ENCODE measurements at regions not wholly inside any gene's neighbourhood (a gene's known extent, or its start where the extent isn't known, plus 50 kb on each side); places are given as distances from the start of the nearest gene placed in this dataset.

DNA sequence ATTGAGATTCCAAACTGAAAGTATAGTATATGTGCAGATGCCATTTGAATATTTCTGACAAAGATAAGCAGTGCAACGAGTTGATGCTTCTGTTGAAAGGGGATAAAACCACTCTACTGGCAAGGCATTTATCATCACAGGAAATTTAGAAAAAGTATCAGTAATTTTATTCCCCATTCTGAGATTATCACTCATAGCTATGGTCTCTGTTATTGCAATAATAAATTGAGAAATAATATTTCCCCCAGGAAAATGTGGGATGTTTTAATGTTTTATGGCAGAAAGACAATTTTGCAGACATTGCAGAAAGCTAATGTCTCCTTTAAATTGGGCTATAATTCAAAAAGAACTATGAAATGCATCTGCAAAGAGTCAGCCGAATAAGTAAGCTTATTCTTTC is 1612.7 kb upstream of the ACO1 start:
- no peaks in the 10 kb centered on the region for H3K4me1 ChIP-seq (ENCODE audit: insufficient read depth, low read length)
- H3K4me3 ChIP-seq (ENCODE audit: low read length), result no peak overlapping the region

DNA sequence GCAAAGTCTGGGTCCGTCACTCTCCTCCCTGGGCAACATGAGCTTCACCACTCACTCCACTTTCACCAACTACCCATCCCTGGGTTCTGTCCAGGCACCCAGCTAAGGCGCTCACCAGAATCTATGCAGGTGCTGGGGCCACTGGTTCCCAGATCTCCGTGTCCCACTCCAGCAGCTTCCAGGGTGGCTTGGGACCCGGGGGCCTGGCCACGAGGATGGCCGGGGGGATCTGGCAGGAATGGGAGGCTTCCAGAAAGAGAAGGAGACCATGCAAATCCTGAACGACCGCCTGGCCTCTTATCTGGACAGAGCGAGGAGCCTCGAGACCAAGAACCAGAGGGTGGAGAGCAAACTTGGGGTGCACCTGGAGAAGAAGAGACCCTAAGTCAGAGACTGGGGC is 1611.0 kb upstream of the ACO1 start:
- H3K9me3 ChIP-seq (ENCODE audit: low read depth, low read length), result no peaks in the 10 kb centered on the region
- H3K4me1 ChIP-seq (ENCODE audit: insufficient read depth, low read length), result no peaks in the 10 kb centered on the region
- H3K4me3 ChIP-seq (ENCODE audit: low read length), result no peak overlapping the region
- no peaks in the 10 kb centered on the region for H3K27me3 ChIP-seq (ENCODE audit: insufficient read depth, low read length)

More for the DNA sequence above, 1612.7 kb upstream of the ACO1 start:
- Histone ChIP-seq H3K27me3 (ENCODE audit: insufficient read depth, low read length) (no peaks in the 10 kb centered on the region), H3K9me3 (ENCODE audit: low read depth, low read length) (no peaks in the 10 kb centered on the region)

DNA sequence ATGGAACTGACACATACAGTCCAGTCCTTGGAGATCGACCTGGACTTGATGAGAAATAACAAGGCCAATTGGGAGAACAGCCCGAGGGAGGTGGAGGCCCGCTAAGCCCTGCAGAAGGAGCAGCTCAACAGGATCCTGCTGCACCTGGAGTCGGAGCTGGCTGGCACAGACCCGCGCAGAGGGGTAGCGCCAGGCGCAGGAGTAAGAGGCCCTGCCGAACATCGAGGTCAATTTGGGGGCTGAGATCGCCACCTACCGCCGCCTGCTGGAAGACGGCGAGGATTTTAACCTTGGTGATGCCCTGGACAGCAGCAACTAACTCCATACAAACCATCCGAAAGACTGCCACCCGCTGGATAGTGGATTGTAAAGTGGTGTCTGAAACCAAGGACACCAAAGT is 1610.1 kb upstream of the ACO1 start:
- Histone ChIP-seq H3K27me3 (ENCODE audit: insufficient read depth, low read length) (no peaks in the 10 kb centered on the region), H3K4me3 (ENCODE audit: low read length) (no peak overlapping the region), H3K9me3 (ENCODE audit: low read depth, low read length) (no peaks in the 10 kb centered on the region), H3K4me1 (ENCODE audit: insufficient read depth, low read length) (no peaks in the 10 kb centered on the region)

DNA sequence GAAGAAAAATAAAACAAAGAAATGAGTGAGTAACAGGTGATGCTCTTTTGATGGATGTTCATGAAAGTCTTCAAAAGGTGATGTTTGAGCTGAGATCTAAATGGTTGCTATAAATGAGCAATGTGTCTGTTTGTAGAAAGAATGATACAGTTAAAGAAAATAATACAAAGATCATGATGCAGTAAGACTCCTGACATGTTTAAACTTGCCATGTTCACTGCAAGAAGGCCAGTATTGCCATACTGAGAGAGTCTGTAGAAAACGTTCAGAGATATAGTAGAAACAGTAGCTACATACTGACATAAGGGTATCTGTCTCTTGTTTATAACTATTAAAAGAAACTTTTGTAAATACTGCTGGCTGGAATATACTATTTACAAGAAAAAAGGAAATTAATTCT is 1609.2 kb upstream of the ACO1 start:
- Histone ChIP-seq H3K27me3 (ENCODE audit: insufficient read depth, low read length) (no peaks in the 10 kb centered on the region), H3K4me3 (ENCODE audit: low read length) (no peak overlapping the region), H3K4me1 (ENCODE audit: insufficient read depth, low read length) (no peaks in the 10 kb centered on the region), H3K9me3 (ENCODE audit: low read depth, low read length) (no peaks in the 10 kb centered on the region)

DNA sequence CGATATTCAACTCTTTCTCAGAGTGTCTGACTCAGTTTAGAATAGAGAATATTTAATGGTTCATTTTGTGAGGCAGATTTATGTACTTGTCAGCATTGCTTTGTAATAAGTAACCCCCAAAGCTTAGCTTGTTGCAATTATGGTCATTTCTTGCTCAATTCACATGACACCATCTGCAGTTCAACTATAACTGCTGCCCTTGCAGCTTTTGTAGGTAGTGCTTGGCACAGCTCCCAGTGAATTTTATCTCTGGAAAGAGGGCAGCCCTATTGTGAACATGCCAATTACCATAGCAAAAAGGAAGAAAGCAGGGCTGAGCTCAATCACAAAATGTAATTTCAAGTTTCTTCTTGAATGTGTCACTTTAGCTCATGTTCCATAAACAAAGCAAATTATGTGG is 1587.7 kb upstream of the ACO1 start:
- Histone ChIP-seq H3K4me3 (ENCODE audit: low read length) (no peak overlapping the region), H3K4me1 (ENCODE audit: insufficient read depth, low read length) (no peaks in the 10 kb centered on the region), H3K27me3 (ENCODE audit: insufficient read depth, low read length) (no peaks in the 10 kb centered on the region), H3K9me3 (ENCODE audit: low read depth, low read length) (no peaks in the 10 kb centered on the region)

DNA sequence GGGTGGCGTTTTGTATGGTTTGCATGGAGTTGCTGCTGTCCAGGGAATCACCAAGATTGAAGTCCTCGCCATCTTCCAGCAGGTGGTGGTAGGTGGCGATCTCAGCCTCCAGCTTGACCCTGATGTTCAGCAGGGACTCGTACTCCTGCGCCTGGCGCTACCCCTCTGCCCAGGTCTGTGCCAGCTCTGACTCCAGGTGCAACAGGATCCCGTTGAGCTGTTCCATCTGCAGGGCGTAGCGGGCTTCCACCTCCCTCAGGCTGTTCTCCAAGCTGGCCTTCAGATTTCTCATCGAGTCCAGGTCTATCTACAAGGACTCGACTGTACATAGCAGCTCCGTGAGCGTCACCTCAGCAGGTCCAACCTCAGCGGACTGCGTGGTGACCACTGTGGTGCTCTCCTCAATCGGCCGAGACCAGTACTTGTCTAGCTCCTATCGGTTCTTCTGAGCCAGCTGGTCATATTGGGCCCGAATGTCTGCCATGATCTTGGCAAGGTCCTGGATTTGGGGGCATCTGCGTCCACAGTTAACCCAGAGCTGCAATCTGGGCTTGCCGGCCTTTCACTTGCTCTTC is 1584.8 kb upstream of the ACO1 start:
- Histone ChIP-seq H3K9me3 (ENCODE audit: low read depth, low read length) (no peaks in the 10 kb centered on the region), H3K4me1 (ENCODE audit: insufficient read depth, low read length) (no peaks in the 10 kb centered on the region), H3K27me3 (ENCODE audit: insufficient read depth, low read length) (no peaks in the 10 kb centered on the region), H3K4me3 (ENCODE audit: low read length) (no peak overlapping the region)

DNA sequence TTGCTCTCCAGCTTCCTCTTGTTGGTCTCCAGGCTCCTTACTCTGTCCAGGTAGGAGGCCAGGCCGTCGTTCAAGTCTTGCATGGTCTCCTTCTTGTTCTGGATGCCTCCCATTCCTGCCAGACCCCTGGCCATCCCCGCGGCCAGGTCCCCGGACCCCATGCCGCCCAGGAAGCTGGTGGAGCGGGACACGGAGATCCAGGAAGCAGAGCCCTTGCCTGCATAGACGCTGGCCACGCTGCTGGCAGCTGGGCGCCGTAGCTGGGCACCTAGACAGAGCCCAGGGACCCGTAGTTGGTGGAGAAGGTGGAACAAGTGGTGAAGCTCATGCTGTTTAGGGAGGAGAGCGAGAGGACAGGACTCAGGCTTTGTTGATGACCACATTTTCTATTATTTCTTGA is 1584.0 kb upstream of the ACO1 start:
- Histone ChIP-seq H3K4me3 (ENCODE audit: low read length) (no peak overlapping the region), H3K9me3 (ENCODE audit: low read depth, low read length) (no peaks in the 10 kb centered on the region), H3K27me3 (ENCODE audit: insufficient read depth, low read length) (no peaks in the 10 kb centered on the region), H3K4me1 (ENCODE audit: insufficient read depth, low read length) (no peaks in the 10 kb centered on the region)

DNA sequence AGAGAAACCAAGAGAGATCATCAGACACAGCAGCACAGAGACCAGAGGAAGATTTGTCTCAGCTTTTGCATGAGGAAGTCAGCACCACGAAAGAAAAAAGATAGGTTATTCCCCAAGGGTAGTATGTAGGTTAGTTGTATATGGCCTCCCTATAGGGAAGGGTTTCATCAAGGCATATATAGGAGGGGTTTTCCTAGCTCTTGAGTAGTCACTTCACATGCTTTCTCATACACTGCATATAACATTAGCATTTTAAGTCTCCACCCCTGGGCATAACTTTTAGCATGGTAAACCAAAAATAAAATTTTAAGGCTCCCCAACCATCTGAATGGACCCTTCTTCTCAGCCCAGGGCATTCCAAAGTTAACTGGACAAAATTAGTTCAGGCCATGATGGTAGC is 1571.6 kb upstream of the ACO1 start:
- Histone ChIP-seq H3K4me3 (ENCODE audit: low read length) (no peak overlapping the region), H3K27me3 (ENCODE audit: insufficient read depth, low read length) (no peaks in the 10 kb centered on the region), H3K9me3 (ENCODE audit: low read depth, low read length) (no peaks in the 10 kb centered on the region), H3K4me1 (ENCODE audit: insufficient read depth, low read length) (no peaks in the 10 kb centered on the region)

DNA sequence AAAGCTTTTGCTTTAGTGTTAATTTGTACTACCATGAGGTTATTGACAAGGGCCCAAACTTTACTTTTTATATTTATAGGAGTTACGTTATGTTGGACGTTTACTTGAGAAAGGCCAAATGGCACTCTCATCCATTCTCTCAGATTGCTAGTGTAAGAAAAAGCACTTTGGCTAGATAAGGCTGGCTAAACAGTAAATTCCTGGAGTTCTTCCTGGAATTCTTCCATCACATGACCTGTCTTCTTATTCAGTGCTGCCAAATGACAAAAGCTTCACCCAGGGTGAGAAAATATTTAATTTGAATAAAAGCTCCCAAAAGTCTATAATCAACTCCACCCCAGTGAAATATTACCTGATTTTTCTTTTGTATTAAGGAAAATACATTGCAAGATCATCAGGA is 1568.9 kb upstream of the ACO1 start:
- Histone ChIP-seq H3K9me3 (ENCODE audit: low read depth, low read length) (no peaks in the 10 kb centered on the region), H3K4me1 (ENCODE audit: insufficient read depth, low read length) (no peaks in the 10 kb centered on the region), H3K27me3 (ENCODE audit: insufficient read depth, low read length) (no peaks in the 10 kb centered on the region), H3K4me3 (ENCODE audit: low read length) (no peak overlapping the region)

DNA sequence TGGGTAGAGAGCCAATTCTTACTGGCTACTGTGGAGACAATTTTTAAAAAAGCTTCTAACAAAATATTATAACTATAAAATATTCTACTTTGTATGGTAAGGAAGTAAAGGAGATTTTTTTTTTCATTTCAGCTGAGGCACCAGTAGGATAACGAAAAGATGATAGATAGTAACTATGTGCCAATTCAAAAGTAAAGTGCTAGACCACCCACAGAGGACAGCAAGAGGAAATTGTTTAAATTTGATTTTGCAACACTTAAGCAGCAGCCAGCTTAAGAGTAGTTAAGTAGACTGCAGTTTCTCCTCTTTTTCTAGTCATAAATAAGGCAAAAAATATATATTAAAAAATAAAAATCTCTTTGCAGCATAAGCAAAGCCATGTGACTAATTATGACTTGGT is 1539.3 kb upstream of the ACO1 start:
- Histone ChIP-seq H3K4me1 (ENCODE audit: insufficient read depth, low read length) (no peaks in the 10 kb centered on the region), H3K4me3 (ENCODE audit: low read length) (no peak overlapping the region), H3K9me3 (ENCODE audit: low read depth, low read length) (no peaks in the 10 kb centered on the region), H3K27me3 (ENCODE audit: insufficient read depth, low read length) (no peaks in the 10 kb centered on the region)

DNA sequence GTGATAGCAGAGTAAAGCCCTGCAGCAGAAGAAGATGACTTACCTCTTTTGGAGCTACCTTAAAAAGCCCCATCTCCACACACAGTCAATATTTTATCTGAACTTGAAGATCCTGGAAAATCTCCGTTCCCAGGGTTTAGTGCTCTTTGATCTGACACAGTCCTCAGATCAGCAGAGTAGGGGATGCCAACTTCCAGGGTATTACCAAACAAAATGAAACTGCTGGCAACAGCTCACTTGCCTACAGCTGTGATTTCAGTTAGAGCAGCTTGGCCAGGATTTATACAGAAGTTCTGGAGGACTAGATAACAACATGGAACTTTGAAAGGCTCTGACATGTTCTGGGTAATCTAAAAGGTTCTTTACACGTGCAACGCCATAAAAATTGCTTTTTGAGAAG is 1537.8 kb upstream of the ACO1 start:
- no peaks in the 10 kb centered on the region for H3K27me3 ChIP-seq (ENCODE audit: insufficient read depth, low read length)
- no peaks in the 10 kb centered on the region for H3K9me3 ChIP-seq (ENCODE audit: low read depth, low read length)
- H3K4me1 ChIP-seq (ENCODE audit: insufficient read depth, low read length), result no peaks in the 10 kb centered on the region
- H3K4me3 ChIP-seq (ENCODE audit: low read length), result no peak overlapping the region

DNA sequence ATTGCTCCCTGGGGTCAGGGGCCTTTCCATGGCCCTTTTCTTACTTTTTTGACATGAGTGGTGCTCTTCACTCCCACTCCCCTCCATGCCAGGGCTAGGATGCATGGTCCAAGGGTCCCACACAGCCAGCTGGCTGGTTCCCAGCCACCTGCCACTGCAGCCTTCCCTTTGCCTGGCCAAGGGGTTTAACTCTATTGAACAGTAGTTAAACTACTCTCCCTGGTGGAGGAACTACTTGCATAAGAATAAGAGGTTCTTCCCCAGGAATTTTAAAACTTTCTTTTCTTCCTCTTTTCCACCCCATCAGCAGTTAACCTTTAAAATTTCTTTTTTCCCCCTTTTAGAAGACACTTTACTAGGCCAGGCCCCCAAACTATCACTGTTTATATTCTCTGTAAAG is 1532.8 kb upstream of the ACO1 start:
- H3K27me3 ChIP-seq (ENCODE audit: insufficient read depth, low read length), result no peaks in the 10 kb centered on the region

DNA sequence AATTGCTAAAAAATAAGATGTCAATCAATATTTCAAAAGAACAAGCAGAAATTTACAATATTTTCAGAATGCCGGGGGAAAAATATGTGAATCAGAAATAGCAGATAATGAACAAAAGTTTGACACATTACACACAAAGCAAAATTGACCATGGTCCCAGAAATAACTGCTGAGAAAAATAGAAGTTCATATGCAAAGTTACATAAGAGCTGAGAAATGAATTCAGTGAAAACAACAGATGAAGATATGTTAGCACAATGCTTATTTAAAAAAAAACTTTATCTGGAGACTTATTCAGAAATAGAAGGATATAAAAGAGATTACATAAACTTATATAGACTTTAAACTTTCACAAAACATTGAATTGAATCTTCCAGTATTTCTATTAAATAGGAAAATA is 1483.7 kb upstream of the ACO1 start:
- Histone ChIP-seq H3K27me3 (ENCODE audit: insufficient read depth, low read length) (no peaks in the 10 kb centered on the region), H3K9me3 (ENCODE audit: low read depth, low read length) (no peaks in the 10 kb centered on the region), H3K4me1 (ENCODE audit: insufficient read depth, low read length) (no peaks in the 10 kb centered on the region), H3K4me3 (ENCODE audit: low read length) (no peak overlapping the region)

More for the DNA sequence above, 1532.8 kb upstream of the ACO1 start:
- Histone ChIP-seq H3K4me3 (ENCODE audit: low read length) (no peak overlapping the region), H3K4me1 (ENCODE audit: insufficient read depth, low read length) (no peaks in the 10 kb centered on the region), H3K9me3 (ENCODE audit: low read depth, low read length) (no peaks in the 10 kb centered on the region)

DNA sequence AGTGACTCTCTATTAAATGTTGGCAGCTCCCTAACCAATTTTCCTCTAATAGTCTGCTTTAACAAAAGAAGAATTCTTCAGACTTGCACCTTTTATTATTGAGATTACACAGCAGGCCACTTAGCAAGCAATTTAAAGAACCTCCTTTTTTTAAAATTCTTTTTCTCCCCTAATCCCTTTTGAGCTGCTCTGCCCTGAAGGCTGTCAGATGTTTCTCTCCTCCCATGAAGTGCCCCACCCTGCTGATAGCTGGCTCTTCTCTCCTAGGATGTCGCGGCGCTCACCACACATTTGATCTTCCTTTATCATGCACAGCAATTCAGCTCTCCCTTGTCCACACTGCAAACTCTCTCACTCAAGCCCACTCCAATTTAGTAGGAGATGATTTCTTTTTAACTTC is 1471.1 kb upstream of the ACO1 start:
- no peaks in the 10 kb centered on the region for H3K4me1 ChIP-seq (ENCODE audit: insufficient read depth, low read length)
- no peaks in the 10 kb centered on the region for H3K9me3 ChIP-seq (ENCODE audit: low read depth, low read length)
- H3K4me3 ChIP-seq (ENCODE audit: low read length), result no peak overlapping the region
- no peaks in the 10 kb centered on the region for H3K27me3 ChIP-seq (ENCODE audit: insufficient read depth, low read length)

DNA sequence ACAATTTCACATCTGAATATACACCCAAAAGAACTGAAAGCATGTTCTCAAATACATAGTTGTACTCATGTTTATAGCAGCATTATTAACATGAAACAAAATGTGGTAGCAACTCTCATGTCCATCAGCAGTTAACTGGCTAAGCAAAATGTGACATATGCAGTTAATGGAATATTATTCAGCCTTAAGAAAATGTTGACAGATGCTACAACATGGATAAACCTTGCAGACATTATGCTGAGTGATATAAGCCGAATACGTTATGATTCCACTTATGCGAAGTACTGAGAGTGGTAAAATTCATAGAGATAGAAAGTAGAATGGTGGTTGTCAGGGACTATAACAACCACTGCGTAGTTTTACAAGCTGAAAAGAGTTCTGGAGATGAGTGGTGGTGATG is 1469.0 kb upstream of the ACO1 start:
- Histone ChIP-seq H3K4me1 (ENCODE audit: insufficient read depth, low read length) (no peaks in the 10 kb centered on the region), H3K27me3 (ENCODE audit: insufficient read depth, low read length) (no peaks in the 10 kb centered on the region), H3K9me3 (ENCODE audit: low read depth, low read length) (no peaks in the 10 kb centered on the region), H3K4me3 (ENCODE audit: low read length) (no peak overlapping the region)

DNA sequence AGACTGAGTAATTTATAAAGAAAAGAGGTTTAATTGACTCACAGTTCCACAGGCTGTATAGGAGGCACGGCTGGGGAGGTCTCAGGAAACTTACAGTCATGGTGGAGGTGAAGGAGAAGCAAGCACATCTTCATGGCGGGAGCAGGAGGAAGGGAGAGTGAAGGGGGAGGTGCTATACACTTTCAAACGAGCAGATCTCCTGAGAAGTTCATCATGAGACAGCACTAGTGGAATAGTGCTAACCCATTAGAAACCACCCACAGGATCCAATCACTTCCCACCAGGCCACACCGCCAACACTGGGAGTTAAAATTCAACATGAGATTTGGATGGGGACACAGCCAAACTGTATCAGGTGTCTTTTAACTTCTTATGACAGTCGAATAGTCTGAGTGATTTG is 1459.3 kb upstream of the ACO1 start:
- H3K27me3 ChIP-seq (ENCODE audit: insufficient read depth, low read length), result no peaks in the 10 kb centered on the region
- no peaks in the 10 kb centered on the region for H3K9me3 ChIP-seq (ENCODE audit: low read depth, low read length)
- no peak overlapping the region for H3K4me3 ChIP-seq (ENCODE audit: low read length)
- no peaks in the 10 kb centered on the region for H3K4me1 ChIP-seq (ENCODE audit: insufficient read depth, low read length)

DNA sequence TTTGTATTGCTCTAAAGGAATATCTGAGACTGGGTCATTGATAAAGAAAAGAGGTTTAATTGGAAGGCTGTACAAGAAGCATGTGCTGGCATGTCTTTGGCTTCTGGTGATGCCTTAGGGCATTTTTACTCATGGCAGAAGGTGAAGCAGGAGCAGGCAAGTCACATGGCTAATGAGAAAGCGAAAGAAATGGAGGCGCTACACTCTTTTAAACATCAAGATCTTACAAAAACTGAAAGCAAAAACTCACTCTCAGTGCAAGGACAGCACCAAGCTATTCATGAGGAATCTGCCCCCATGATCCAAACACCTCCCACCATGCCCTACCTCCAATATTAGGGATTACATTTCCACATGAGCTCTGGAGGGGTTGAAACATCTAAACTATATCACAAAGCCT is 1458.8 kb upstream of the ACO1 start:
- H3K9me3 ChIP-seq (ENCODE audit: low read depth, low read length), result no peaks in the 10 kb centered on the region
- H3K4me1 ChIP-seq (ENCODE audit: insufficient read depth, low read length), result no peaks in the 10 kb centered on the region
- no peak overlapping the region for H3K4me3 ChIP-seq (ENCODE audit: low read length)
- no peaks in the 10 kb centered on the region for H3K27me3 ChIP-seq (ENCODE audit: insufficient read depth, low read length)
